GM19351 (cell line): ENCODE measurements at regions not wholly inside any gene's neighbourhood (a gene's known extent, or its start where the extent isn't known, plus 50 kb on each side); places are given as distances from the start of the nearest gene placed in this dataset.

Experiments
- ATAC-seq: cut with Tn5 transposase; IDR thresholded peaks from one replicate; pipeline ENCODE4 v1.9.1; 2021; ENCODE audit warnings: mild to moderate bottlenecking, moderate library complexity; ENCODE audit not compliant: unreplicated experiment

DNA sequence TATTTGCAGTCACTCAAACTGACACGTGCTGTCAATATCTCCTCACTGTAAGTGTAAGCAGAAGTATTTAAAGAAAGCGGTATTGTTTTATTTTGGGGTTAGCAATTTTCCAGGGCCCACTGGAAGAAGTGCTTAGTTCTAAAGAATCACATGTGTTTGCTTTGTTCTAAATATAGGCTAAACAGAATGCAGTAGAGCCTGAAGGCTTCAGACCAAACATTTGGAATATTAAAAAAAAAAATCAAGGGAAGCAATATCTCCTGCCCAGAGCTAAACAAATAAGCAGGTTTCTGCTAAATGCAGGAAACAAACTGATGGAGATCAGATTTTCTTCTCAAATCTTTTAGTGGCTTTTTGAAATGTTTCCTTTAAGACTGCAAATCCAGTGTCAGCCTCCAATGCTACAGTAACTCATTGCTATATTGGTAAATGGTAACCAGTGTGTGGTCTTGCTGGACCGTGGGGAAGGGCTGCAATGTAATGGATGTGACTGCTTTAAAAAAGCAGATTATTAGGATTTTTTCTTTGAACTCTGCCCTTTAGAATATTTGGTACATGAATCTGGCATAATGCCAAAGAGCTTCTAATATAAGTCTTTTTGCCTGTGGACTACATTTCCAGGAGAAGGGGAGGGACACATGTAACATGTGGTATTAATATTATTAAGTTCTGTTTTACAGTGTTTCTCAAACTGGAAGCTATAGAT is 317.1 kb upstream of the FERMT1 start:
- no peak for ATAC-seq

DNA sequence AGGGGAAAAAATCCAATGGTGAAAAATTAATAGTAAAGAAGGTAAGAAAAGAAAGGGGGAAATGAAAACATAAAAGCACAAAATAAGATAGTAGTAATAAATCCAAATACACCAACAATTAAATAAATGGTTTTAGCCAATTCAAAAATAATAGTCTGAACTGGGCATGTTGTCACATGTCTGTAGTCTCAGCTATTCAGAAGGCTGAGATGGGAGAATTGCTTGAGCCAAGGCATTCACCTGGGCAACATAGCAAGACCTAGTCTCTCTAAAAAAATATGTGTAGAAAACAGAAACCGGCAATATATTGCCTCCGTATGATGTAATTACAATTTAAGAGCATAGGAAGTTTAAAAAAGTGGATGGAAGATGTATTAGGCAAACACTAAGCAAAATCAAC is 311.3 kb upstream of the FERMT1 start:
- no peak for ATAC-seq

DNA sequence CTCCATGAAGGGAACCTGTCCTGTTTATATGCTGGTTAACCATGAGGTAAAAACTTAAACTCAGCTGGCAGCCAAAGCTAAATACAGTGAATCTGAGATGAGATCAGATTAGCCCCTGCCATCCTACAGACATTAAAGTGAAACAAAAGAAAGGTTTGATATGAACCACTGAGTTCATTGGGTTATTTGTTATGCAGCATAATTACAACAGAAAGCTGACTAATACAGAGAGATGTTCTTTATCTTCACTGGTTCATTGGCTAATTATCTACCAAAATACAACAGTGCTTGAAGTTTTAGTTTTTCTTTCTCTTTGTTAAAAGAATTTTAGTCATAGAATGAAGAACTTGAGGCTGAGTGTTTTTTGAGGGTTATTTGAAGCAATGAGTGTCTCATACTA is 307.6 kb upstream of the FERMT1 start:
- no peak for ATAC-seq

DNA sequence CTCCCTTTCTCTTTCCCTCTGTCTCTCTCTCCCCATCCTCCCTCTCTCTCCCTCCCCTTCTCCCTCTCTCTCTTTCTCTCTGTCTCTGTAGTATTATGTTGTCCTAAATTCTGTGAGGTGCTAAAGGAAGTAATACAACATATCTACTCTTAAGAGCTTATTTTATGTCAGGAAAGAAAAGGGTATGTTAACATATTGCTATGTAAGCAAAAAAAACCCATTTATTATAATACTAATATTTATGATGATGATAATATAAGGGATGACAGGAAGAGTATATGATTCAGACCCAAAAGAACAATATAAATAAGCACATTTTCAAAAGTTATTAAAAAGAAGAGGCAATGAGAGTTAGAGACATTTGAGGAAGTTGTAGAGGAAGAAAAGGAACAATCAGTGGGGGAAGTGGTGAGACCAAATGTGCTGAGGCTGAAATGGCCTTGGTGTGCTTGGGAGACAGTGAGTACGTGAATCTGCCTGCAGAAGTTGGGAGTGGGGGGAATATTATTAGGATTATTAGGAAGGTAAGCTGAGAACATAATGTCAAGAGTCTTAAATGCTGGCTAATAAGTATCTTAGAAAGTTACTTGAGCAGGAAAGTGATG is 303.6 kb upstream of the FERMT1 start:
- ATAC-seq: no peak

DNA sequence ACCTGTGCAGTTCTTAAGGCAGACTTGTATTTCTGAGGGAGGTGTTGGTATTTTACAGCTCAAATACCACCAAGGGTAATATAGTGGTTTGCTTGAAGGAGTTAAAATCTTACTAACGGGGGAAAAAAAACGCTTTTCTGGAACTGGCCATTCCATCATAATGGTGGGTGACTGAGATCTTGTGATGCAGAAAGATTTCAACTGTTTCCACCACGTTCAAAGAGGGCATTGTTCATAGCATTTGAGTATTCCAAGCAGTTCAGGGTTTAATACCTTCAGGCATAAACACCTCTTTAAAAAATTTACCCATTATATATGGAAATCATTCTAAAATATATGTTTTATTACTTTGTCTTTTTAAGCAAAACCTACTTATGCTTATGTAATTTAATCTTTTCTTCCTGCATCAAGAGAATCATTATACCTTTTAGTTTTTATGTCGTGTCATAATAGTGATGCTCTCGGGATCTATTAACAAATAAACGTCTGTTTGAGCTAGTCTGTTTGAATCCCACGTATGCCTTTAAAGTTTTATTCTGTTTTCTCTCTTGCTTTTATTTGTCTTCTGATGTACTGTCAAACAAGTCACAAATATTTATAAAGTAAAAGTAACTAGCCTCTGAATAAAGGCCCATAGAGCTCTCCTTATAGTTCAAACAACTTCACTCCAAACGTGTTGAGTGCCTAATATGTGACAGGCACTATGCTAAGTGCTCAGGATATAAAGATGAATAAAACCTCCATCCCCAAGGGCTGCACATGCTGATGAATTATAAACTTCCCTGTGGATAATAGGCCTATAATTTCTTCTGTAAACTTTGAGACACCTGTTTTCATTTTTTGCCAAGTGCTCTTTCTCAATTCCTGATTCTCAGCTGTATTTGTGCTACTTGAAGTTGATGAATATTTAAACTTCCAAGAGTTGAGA is 298.8 kb upstream of the FERMT1 start:
- no peak for ATAC-seq

DNA sequence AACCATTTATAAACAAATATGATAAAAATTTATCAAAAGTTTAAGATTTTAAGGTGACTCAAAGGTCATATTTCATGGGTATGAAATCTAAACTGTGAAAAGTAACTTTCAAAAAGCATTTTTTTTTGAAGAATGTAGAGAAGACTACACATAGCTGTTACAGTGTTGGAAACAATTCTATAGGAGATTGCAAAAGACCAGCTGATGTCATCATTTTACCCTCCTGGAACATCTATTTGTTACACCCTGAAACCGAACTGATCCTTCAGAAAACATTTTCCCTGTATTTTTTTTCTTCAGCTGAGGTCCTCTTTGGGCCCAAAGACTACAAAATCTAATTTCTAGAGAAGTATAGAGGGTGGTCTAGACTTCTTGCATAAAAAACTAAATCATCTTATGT is 297.5 kb upstream of the FERMT1 start:
- no peak for ATAC-seq

DNA sequence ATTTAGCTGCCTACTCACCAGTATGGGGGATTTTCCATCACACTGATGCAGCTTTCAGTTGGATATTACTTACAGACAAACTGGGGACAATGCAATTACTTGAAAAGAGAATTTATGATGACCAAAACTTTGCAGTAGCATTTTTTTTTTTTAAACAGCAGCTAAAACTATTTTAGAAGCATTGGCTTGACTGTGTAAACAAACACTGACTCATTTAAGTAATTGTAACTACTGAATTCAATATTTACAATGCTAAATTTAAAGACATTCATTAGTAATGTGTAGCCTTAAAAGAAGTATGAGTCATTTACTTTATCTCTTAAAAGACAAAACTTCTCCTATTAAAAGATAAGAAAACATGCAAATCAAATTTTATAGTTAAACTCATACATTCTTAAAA is 295.9 kb upstream of the FERMT1 start:
- no peak for ATAC-seq

DNA sequence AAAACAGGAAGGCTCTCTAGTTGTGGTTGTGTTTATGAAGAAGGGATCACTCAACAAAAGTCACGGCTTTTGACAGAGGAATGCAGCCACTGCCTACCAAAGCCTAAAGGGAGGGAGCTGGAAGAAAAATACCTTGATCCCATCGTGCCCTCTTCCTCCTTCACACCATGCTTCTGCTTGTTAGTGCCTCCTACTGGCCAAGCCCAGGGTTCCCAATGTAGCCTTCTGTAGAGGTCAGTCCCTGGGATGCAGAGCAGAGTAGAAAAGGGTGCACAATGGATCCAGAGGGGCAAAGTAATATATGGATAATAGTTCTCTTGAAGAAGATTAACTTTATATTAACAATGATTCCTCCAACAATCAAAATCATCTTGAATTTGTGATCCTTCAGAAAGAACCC is 293.5 kb upstream of the FERMT1 start:
- no peak for ATAC-seq

DNA sequence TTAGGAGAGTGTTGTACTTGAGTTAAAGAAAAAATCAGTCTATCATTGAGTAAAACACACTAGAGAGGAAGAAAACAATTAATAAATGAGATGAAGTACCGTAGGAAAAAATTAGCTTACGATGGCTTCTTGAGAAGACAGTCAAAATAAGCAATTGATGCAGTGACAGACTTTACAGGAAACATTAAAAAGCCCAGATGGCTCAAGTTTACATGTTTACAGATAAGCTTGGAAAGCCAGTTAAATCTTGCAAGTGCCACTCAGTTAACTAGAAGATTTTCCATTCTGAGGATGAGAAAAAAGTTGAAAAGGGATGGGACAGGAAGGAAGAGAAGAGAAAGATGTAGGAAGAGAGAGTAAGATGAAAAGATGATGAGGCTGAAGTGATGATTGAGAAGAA is 288.8 kb upstream of the FERMT1 start:
- ATAC-seq: no peak

DNA sequence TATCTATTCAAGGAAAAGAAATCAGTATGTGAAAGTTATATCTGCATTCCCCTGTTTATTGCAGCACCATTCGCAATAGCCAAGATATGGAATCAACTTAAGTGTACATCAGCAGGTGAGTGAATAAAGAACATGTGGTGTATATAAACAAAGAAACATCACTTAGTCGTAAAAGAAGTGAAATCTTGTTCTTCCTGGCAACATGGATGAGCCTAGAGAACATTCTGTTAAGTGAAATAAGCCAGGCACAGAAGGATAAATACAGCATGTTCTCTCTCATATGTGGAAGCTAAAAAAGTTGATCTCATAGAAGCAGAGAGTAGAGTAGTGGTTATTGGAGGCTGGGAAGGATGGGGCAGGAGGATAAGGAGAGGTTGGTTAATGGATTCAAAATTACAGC is 287.9 kb upstream of the FERMT1 start:
- no peak for ATAC-seq

DNA sequence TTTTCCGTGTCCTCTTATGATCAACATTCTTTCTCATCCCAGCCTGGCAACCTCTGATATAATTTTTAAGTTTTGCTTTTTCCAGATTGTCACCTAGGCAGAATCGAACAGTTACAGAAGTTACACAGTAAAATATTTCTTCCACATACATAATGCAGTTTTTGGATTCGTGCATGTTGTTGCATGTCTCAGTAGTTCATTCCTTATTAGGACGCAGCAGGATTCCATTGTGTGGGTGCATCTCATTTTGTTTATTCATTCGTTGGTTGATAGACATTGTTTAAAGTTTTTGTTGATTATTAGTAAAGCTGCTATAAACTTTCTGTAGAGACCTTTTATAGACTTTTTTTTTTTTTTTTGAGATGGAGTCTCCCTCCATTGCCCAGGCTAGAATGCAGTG is 284.3 kb upstream of the FERMT1 start:
- ATAC-seq: no peak

DNA sequence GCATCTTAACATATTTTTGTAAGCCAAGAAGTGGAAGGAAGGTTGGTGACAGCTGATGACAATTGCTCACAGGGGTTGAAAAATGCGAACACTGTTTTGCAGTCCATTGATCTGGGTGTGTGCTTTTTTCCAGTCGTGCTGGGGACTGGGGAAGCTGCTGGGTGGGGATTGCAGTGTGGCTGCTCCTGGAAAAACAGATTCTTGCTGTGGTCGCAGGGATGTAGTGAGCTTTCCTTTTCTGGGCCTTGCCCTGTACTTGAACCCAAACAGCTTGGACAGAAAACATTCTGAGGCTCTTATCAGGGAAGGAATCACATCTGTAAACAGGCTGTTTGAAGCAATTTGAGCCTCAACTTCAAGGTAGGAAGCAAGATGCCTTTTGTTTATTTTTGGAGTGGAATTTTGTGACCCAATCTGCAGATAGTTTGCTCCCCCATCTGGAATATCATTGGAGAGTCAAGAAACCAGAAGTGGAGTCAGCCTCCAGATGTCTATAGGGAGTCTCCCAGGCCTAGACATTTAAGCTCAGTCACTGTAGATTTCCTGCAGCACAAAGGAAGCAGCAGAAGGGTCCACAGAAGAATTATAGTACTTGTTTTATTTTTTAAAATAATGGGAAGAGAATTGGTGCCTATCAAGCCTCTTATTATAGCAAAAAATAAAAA is 279.2 kb upstream of the FERMT1 start:
- ATAC-seq: no peak

DNA sequence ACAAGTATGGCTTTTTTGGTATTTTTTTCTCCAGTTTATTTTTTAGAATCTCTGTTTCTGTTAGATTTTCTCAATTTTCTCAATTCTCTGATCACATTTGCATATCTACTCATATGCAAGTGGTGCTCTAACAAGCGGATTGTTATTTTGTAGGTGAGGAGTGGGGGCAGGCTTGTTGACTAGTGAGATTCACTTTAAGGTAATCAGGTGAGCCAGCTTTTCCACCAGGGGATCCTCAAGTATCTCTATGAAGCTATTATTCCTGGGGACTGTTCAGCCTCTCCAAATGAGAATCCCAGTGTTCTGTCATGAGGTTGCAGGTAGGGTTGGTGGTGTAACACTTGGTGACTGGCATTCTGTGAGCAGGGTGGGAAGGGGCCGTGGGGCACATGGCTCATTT is 274.3 kb upstream of the FERMT1 start:
- ATAC-seq: no peak

DNA sequence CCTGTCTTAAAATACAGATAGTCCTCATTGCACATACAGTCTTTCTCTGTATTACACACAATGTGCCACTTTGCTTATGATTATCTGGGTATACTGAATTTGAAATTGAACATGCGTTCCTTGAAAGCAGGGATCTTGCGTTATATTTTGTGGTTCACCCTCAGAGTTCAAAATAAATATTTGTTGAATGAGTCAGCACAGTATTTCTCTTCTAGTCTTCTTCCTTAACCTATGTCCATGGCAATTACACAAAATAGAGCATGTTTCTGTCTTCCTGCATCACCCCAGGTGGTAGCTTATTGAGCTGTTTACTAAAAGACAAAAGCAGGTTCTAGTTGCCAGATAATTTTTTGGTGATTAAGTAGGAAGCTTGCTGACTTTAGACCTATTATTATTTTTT is 272.9 kb upstream of the FERMT1 start:
- no peak for ATAC-seq

DNA sequence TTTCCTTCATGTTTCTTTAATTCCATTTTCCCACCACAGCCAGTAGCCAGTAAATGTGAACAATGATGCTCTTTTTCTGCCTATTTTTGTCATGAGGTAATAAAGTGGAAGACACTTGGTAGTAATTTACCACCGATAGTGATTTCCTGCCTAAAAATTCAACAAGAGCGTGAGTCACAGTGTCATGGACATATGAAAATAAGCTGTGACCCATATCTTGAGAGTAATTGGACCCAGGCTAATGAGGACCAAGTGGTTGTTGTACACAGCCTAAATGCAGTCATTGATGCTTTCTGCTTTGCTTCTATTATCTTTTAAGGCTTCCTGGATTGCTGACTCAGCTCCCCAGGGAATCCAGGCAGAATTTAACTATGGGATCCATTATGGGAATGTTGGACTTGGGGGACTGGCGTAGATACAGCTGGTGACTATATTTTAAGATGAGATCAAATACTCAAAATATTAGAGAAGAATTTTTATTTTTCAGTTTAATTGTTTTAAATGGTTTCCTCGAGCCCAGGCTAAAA is 265.9 kb upstream of the FERMT1 start:
- ATAC-seq: no peak

DNA sequence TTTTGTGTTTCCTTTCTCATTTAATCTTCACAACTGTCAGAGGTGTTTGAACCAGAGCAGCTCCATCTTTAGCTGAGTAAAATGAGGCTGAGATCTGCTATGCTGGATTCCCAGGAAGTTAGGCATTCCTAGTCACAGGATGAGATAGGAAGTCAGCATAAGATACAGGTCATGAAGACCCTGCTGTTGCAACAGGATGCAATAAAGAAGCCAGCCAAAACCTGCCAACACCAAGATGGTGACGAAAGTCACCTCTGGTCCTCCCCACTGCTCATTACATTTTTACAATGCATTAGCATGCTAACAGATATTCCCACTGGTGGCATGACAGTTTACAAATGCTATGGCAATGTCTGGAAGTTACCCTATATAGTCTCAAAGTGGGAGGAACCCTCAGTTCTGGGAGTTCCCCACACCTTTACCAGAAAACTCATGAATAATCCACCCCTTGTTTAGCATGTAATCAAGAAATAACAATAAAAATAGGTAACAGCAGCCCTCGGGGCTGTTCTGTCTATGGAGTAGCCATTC is 262.2 kb upstream of the FERMT1 start:
- ATAC-seq: no peak

DNA sequence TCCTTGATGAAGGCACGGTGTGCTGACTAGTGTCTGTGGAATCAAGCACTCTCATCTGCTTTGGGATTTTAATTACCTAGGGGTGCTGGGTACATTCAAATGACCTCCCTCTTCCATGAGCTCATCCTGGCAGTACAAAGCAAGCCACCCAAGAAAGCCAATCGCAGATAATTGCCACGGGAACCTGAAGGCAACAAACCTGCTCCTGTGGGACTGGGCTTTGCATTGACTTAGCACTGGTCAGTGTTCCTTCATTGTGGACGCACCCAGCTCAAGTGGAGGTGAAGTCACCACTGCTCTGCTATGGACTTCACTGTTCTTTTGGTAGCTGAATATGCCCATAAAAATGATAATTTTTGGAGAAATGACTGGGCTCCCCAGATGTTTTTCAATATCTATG is 261.6 kb upstream of the FERMT1 start:
- no peak for ATAC-seq

DNA sequence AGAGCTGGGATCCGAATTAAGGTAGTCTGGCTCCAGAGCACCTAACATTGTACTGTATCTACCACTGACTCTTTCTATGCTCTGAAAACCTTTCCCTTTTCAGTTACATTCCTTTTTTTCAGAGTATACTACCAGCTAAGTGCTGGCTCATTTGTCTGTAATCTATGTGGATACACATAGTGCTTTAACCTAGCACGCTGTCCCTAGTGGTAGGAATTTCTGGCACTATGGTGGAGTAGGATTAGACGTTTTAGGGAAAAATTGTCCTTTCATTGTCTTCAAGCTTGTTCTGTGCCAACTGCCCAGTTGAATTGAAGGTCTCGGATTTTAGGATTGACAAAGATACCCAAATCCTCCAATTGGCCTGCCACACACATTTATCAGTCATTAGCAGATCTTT is 259.1 kb upstream of the FERMT1 start:
- no peak for ATAC-seq

DNA sequence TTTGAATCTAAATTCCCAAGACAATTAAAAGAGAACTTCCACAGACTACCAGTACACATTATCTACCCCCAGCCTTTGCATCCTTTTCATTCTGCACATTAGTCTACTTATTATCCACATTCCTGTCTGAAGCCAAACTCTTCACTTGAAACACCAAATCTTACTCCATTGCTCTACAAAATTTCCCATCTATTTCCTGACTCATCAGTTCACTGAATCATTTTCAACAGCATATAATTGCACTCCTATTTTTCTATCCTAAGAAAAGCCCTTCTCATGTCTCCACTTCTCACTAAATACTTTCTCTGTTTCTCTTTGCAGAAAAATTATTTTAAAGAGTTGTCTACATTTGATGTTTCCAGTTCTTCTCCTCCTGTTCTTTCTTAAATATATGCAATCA is 239.4 kb upstream of the FERMT1 start:
- no peak for ATAC-seq

DNA sequence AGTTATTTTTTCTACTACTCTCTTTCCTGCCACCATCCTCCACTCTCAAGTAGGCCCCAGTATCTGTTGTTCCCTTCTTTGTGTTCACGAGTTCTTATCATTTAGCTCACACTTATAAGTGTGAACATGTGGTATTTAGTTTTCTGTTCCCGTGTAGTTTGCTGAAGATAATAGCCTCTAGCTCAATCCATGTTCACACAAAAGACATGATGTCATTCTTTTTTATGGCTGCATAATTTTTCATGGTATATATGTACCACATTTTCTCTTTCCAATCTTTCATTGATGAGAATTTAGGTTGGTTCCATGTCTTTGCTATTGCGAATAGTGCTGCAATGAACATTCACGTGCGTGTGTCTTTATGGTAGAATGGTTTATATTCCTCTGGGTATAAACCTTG is 237.9 kb upstream of the FERMT1 start:
- ATAC-seq: no peak
